GM10266 (cell line): ENCODE measurements at regions not wholly inside any gene's neighbourhood (a gene's known extent, or its start where the extent isn't known, plus 50 kb on each side); places are given as distances from the start of the nearest gene placed in this dataset.

Source experiments
- DNase-seq: peaks from one replicate; pipeline ENCODE4 v3.0.0; 2012; ENCODE audit errors: extremely low spot score
- CTCF ChIP-seq: IDR thresholded peaks from 2 replicates; pipeline ENCODE4 v1.5.1; 2012; ENCODE audit warnings: mild to moderate bottlenecking, low read depth; ENCODE audit not compliant: control insufficient read depth, insufficient read depth; ENCODE audit errors: missing control alignments

GRCh38 chr14:61211476-61212255 is 69.5 kb downstream of the TMEM30B start:
- no peak for TF ChIP-seq CTCF

GRCh38 chr14:61203081-61203753 is 77.9 kb downstream of the TMEM30B start:
- TF ChIP-seq CTCF = no peak
- DNase-seq = no peak

More at GRCh38 chr14:61211476-61212255, 69.5 kb downstream of the TMEM30B start:
- no peak for DNase-seq

GRCh38 chr14:61202124-61202523 is 79.0 kb downstream of the TMEM30B start:
- no peak for DNase-seq
- no peak for TF ChIP-seq CTCF

GRCh38 chr14:61201171-61201570 is 80.0 kb downstream of the TMEM30B start:
- DNase-seq = no peak
- no peak for TF ChIP-seq CTCF

- DNase-seq = no peak
- no peak for TF ChIP-seq CTCF
Observed at GRCh38 chr14:61197416-61197815, 83.7 kb downstream of the TMEM30B start.

GRCh38 chr14:61196792-61197191 is 84.3 kb downstream of the TMEM30B start:
- no peak for DNase-seq
- no peak for TF ChIP-seq CTCF

- no peak for TF ChIP-seq CTCF
- DNase-seq = no peak
Observed at GRCh38 chr14:61196034-61196433, 85.1 kb downstream of the TMEM30B start.
